ENCODE measurements at regions not wholly inside any gene's neighbourhood (a gene's known extent, or its start where the extent isn't known, plus 50 kb on each side); places are given as distances from the start of the nearest gene placed in this dataset.

- no peak for TF ChIP-seq CTCF (conservative IDR thresholded peaks at IDR 0.05)
- Mint-ChIP-seq H3K4me1 (ENCODE audit: unreplicated experiment) (peaks cover 37% of the 10 kb centered on the region), H3K27me3 (peaks cover 48% of the 10 kb centered on the region), H3K9me3 (peaks cover 5% of the 10 kb centered on the region), H3K4me3 (peak overlapping the region; percentile 95), H3K36me3 (peaks cover 7% of the 10 kb centered on the region), H3K27ac (peak overlapping the region; percentile 78)
- DNase-seq (ENCODE audit: extremely low spot score, unreplicated experiment): no peak
Measured at GRCh38 chr6:21664314-21665109, 71.0 kb downstream of the SOX4 start.

GRCh38 chr6:21665110-21665391, 71.5 kb downstream of the SOX4 start:
- H3K4me3 Mint-ChIP-seq: peak overlapping the region; percentile 95
- H3K9me3 Mint-ChIP-seq: peaks cover 5% of the 10 kb centered on the region
- no peak for DNase-seq (ENCODE audit: extremely low spot score, unreplicated experiment)
- H3K27me3 Mint-ChIP-seq: peaks cover 48% of the 10 kb centered on the region
- TF ChIP-seq CTCF (conservative IDR thresholded peaks at IDR 0.05): no peak
- peak overlapping the region; percentile 78 for H3K27ac Mint-ChIP-seq
- peaks cover 37% of the 10 kb centered on the region for H3K4me1 Mint-ChIP-seq (ENCODE audit: unreplicated experiment)
- H3K36me3 Mint-ChIP-seq: peaks cover 7% of the 10 kb centered on the region

GRCh38 chr6:21665392-21666200, 72.0 kb downstream of the SOX4 start:
- Mint-ChIP-seq H3K4me3 (peak overlapping the region; percentile 95), H3K27me3 (peaks cover 48% of the 10 kb centered on the region), H3K36me3 (peaks cover 11% of the 10 kb centered on the region), H3K27ac (peak overlapping the region; percentile 78), H3K9me3 (peaks cover 5% of the 10 kb centered on the region), H3K4me1 (ENCODE audit: unreplicated experiment) (peaks cover 39% of the 10 kb centered on the region)
- DNase-seq (ENCODE audit: extremely low spot score, unreplicated experiment): no peak
- TF ChIP-seq CTCF (conservative IDR thresholded peaks at IDR 0.05): no peak

- H3K27me3 Mint-ChIP-seq: peaks cover 48% of the 10 kb centered on the region
- peaks cover 5% of the 10 kb centered on the region for H3K9me3 Mint-ChIP-seq
- H3K36me3 Mint-ChIP-seq: peaks cover 12% of the 10 kb centered on the region
- TF ChIP-seq CTCF (conservative IDR thresholded peaks at IDR 0.05): no peak
- no peak for DNase-seq (ENCODE audit: extremely low spot score, unreplicated experiment)
- peak overlapping the region; percentile 95 for H3K4me3 Mint-ChIP-seq
- H3K27ac Mint-ChIP-seq: peak overlapping the region; percentile 81
- peaks cover 41% of the 10 kb centered on the region for H3K4me1 Mint-ChIP-seq (ENCODE audit: unreplicated experiment)
Measured at GRCh38 chr6:21666201-21666691, 72.7 kb downstream of the SOX4 start.

GRCh38 chr6:21666853-21667681, 73.5 kb downstream of the SOX4 start:
- H3K9me3 Mint-ChIP-seq: peaks cover 3% of the 10 kb centered on the region
- H3K27me3 Mint-ChIP-seq: peaks cover 47% of the 10 kb centered on the region
- peak overlapping the region; percentile 95 for H3K4me3 Mint-ChIP-seq
- no peak for DNase-seq (ENCODE audit: extremely low spot score, unreplicated experiment)
- peak overlapping the region; percentile 81 for H3K27ac Mint-ChIP-seq
- peaks cover 41% of the 10 kb centered on the region for H3K4me1 Mint-ChIP-seq (ENCODE audit: unreplicated experiment)
- no peak for TF ChIP-seq CTCF (conservative IDR thresholded peaks at IDR 0.05)
- peaks cover 12% of the 10 kb centered on the region for H3K36me3 Mint-ChIP-seq

All from type B pancreatic cell (in vitro differentiated cells).